Ovary (tissue), 3 donors: ENCODE measurements at regions not wholly inside any gene's neighbourhood (a gene's known extent, or its start where the extent isn't known, plus 50 kb on each side); places are given as distances from the start of the nearest gene placed in this dataset.

ENCODE experiments used
- POLR2A ChIP-seq: fragments of 450-650 bp; IDR thresholded peaks from one replicate; pipeline ENCODE4 v1.6.1; 2017; ENCODE audit warnings: antibody characterized with exemption, mild to moderate bottlenecking, moderate library complexity
- TF ChIP-seq, protein P1 (sequence below), 3 donors: fragments of 450-650 bp in 2 of 3; fragments of 200-600 bp in 1 of 3; IDR thresholded peaks; one replicate each; pipeline versions ENCODE4 v1.5.1 to v1.8.0; 2016 to 2022; ENCODE audit warnings: antibody characterized with exemption in 3 of 3, mild to moderate bottlenecking in 1 of 3
- donor health status: DM: no; HTN: no; CAD: no.

DNA sequence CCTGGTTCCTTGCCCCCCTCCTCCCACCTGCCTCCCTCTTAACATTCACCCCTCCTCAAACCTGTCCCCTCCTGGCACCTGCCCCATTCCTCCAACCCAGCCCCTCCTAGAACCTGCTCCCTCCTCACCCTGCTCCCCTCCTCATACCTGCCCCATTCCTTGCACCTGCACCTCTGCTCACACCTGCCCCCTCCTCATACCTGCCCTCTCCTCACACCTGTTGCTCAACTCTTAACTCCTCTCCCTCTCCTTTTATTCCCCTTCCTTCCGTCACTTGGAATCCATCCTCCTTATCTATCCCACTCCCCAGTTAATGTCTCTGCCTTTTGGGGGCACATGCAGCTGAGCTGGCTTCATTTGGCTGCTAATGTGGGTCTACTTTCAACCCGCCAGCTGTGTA, 712.1 kb downstream of the MTRR start:
- TF ChIP-seq, protein P1, sequence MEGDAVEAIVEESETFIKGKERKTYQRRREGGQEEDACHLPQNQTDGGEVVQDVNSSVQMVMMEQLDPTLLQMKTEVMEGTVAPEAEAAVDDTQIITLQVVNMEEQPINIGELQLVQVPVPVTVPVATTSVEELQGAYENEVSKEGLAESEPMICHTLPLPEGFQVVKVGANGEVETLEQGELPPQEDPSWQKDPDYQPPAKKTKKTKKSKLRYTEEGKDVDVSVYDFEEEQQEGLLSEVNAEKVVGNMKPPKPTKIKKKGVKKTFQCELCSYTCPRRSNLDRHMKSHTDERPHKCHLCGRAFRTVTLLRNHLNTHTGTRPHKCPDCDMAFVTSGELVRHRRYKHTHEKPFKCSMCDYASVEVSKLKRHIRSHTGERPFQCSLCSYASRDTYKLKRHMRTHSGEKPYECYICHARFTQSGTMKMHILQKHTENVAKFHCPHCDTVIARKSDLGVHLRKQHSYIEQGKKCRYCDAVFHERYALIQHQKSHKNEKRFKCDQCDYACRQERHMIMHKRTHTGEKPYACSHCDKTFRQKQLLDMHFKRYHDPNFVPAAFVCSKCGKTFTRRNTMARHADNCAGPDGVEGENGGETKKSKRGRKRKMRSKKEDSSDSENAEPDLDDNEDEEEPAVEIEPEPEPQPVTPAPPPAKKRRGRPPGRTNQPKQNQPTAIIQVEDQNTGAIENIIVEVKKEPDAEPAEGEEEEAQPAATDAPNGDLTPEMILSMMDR (IDR thresholded peaks at IDR 0.05) = no peak
- TF ChIP-seq POLR2A = no peak
